B cell (primary cell): ENCODE measurements at regions not wholly inside any gene's neighbourhood (a gene's known extent, or its start where the extent isn't known, plus 50 kb on each side); places are given as distances from the start of the nearest gene placed in this dataset.

ENCODE experiments used
- ATAC-seq: fragments of 200-7000 bp; cut with Tn5 transposase; one replicate; pipeline ENCODE4 v1.10.0; 2021; ENCODE audit warnings: low read depth, mild to moderate bottlenecking, moderate number of reproducible peaks, moderate library complexity
- CTCF ChIA-PET: fragments of 350-600 bp; sonication (Branson Sonifier 250); formaldehyde crosslinking; loops from one replicate; lab custom pipeline; 2021; ENCODE audit warnings: antibody characterized with exemption, inconsistent platforms; lab: Charles Lee
- POLR2A ChIA-PET: fragments of 350-600 bp; sonication (Branson Sonifier 250); formaldehyde crosslinking; loops from one replicate; lab custom pipeline; 2021; ENCODE audit warnings: antibody characterized with exemption; lab: Charles Lee
- DNase-seq: peaks from one replicate; pipeline ENCODE4 v3.0.0; 2013
- H2AFZ ChIP-seq: 2 replicates; pipeline ENCODE4 v1.6.1; 2012; ENCODE audit warnings: mild to moderate bottlenecking, low read depth, low read length; ENCODE audit not compliant: insufficient read depth, poor library complexity, severe bottlenecking
- H3K27ac ChIP-seq, 2 donors: 1 replicate in 1 of 2; 2 replicates in 1 of 2; pipeline ENCODE4 v1.5.1; 2012 to 2013; ENCODE audit warnings: low read length in 2 of 2, mild to moderate bottlenecking in 2 of 2, moderate library complexity in 1 of 2
- H3K27me3 ChIP-seq, 4 experiments: fragments of 200-600 bp in 1 of 4; sonication (generic) in 1 of 4; replicated peaks in 1 of 4; 1 replicate in 2 of 4; 2 replicates in 2 of 4; pipeline versions ENCODE4 v1.6.1 to v1.7.0; 2013 to 2016; ENCODE audit warnings: low read length in 3 of 4, mild to moderate bottlenecking in 2 of 4, mixed read lengths in 1 of 4, moderate library complexity in 1 of 4; ENCODE audit not compliant: insufficient read depth in 4 of 4, control insufficient read depth in 3 of 4; ENCODE audit errors: control extremely low read depth in 1 of 4
- H3K36me3 ChIP-seq, 2 experiments: replicated peaks in 1 of 2; 1 replicate in 1 of 2; 2 replicates in 1 of 2; pipeline versions ENCODE4 v1.6.1 to v1.7.1; 2013; ENCODE audit warnings: low read length in 1 of 2; ENCODE audit not compliant: insufficient read depth in 2 of 2, control insufficient read depth in 1 of 2; ENCODE audit errors: control extremely low read depth in 1 of 2, extremely low read depth in 1 of 2
- H3K4me1 ChIP-seq, 2 donors: fragments of 200-600 bp in 1 of 2; sonication (generic) in 1 of 2; 1 replicate in 1 of 2; 2 replicates in 1 of 2; pipeline versions ENCODE4 v1.5.1 to v1.6.1; 2013 to 2017; ENCODE audit warnings: low read length in 2 of 2; ENCODE audit not compliant: control insufficient read depth in 2 of 2, insufficient read depth in 2 of 2
- H3K4me2 ChIP-seq: replicated peaks from 2 replicates; pipeline ENCODE3; 2012; ENCODE audit warnings: mild to moderate bottlenecking, low read depth, low read length; ENCODE audit not compliant: poor library complexity, severe bottlenecking
- H3K4me3 ChIP-seq, 5 experiments: fragments of 200-600 bp in 1 of 5; sonication (generic) in 1 of 5; 1 replicate in 3 of 5; 2 replicates in 2 of 5; pipeline versions ENCODE4 v1.5.1 to v1.7.0; 2011 to 2016; ENCODE audit warnings: low read length in 4 of 5, mild to moderate bottlenecking in 4 of 5, low read depth in 2 of 5, control low read depth in 1 of 5, moderate library complexity in 1 of 5; ENCODE audit not compliant: insufficient read depth in 1 of 5; ENCODE audit errors: control extremely low read depth in 1 of 5, extremely low read depth in 1 of 5
- H3K79me2 ChIP-seq: fragments of 200-600 bp; sonication (generic); one replicate; pipeline ENCODE4 v1.6.0; 2016; ENCODE audit warnings: low read length; ENCODE audit not compliant: control insufficient read depth, insufficient read depth
- H3K9ac ChIP-seq: fragments of 200-600 bp; sonication (generic); 2 replicates; pipeline ENCODE4 v1.6.1; 2017; ENCODE audit warnings: mild to moderate bottlenecking, low read length, moderate library complexity
- H3K9me3 ChIP-seq, 3 donors: one replicate each; pipeline versions ENCODE4 v1.6.1 to v1.7.1; 2013; ENCODE audit warnings: low read length in 2 of 3; ENCODE audit not compliant: control insufficient read depth in 2 of 3, insufficient read depth in 1 of 3; ENCODE audit errors: control extremely low read depth in 1 of 3
- H4K20me1 ChIP-seq: 2 replicates; pipeline ENCODE4 v1.6.0; 2012; ENCODE audit warnings: mild to moderate bottlenecking, low read length; ENCODE audit not compliant: insufficient read depth, control insufficient read depth, poor library complexity, severe bottlenecking
- H3K27ac Mint-ChIP-seq: one replicate; pipeline ENCODE4 v1.8.0; 2021; ENCODE audit warnings: mixed read lengths
- H3K27me3 Mint-ChIP-seq: one replicate; pipeline ENCODE4 v1.8.0; 2021; ENCODE audit warnings: mixed read lengths
- H3K4me1 Mint-ChIP-seq: one replicate; pipeline ENCODE4 v1.8.0; 2021; ENCODE audit warnings: mixed read lengths
- H3K4me3 Mint-ChIP-seq: one replicate; pipeline ENCODE4 v1.8.0; 2021; ENCODE audit warnings: mixed read lengths
- H3K9me3 Mint-ChIP-seq: one replicate; pipeline ENCODE4 v1.8.0; 2022; ENCODE audit warnings: mixed read lengths; ENCODE audit not compliant: insufficient read depth
- CTCF ChIP-seq: fragments of 200-600 bp; IDR thresholded peaks from one replicate; pipeline ENCODE4 v1.8.0; 2022; ENCODE audit warnings: antibody characterized with exemption, mild to moderate bottlenecking
- EZH2 ChIP-seq: IDR thresholded peaks from 2 replicates; pipeline ENCODE4 v1.6.1; 2012; ENCODE audit warnings: borderline replicate concordance, low read depth, mild to moderate bottlenecking, moderate library complexity, low read length; ENCODE audit not compliant: insufficient read depth, poor library complexity, severe bottlenecking
- WGBS: methylation state at CpG from one replicate; pipeline ENCODE4 v1.1.5; 2013; ENCODE audit warnings: missing lambda C conversion rate; ENCODE audit not compliant: insufficient coverage; 5-methylcytosine and 5-hydroxymethylcytosine counted together
- intact Hi-C: fragments of 100-400 bp; cut with micrococcal nuclease; formaldehyde crosslinking; loops from one replicate; pipeline ENCODE4 v1.10.0; 2022

- H3K9ac ChIP-seq = no peak overlapping the region
- TF ChIP-seq CTCF (no peak), EZH2 (no peak)
- no peak overlapping the region for H3K4me2 ChIP-seq
- no peaks in the 10 kb centered on the region for H3K9me3 ChIP-seq
- POLR2A ChIA-PET = no interaction called here
- H3K9me3 Mint-ChIP-seq = peaks cover 3% of the 10 kb centered on the region
- no peaks in the 10 kb centered on the region for H3K4me1 Mint-ChIP-seq
- H4K20me1 ChIP-seq = no peaks in the 10 kb centered on the region
- no peak overlapping the region for H3K4me3 ChIP-seq
- H3K4me1 ChIP-seq = no peaks in the 10 kb centered on the region
- H3K36me3 ChIP-seq = no peaks in the 10 kb centered on the region
- DNase-seq (no peak), ATAC-seq (no peak)
- no peak overlapping the region for H3K4me3 Mint-ChIP-seq
- H3K27ac Mint-ChIP-seq = no peak overlapping the region
- no peaks in the 10 kb centered on the region for H3K27me3 Mint-ChIP-seq
- no peak overlapping the region for H3K27ac ChIP-seq
- no peaks in the 10 kb centered on the region for H3K79me2 ChIP-seq
- no peak overlapping the region for H2AFZ ChIP-seq
- CTCF ChIA-PET = no interaction called here
- WGBS = 86% methylated on average over 1 of the region's 1 CpG
- no peaks in the 10 kb centered on the region for H3K27me3 ChIP-seq
- intact Hi-C loops = no loop called here
Measured at GRCh38 chr1:68930101-68930500, 433.2 kb upstream of the DEPDC1 start.

GRCh38 chr1:68936530-68936929, 439.6 kb upstream of the DEPDC1 start:
- Mint-ChIP-seq H3K27me3 (no peaks in the 10 kb centered on the region), H3K4me1 (no peaks in the 10 kb centered on the region), H3K27ac (no peak overlapping the region), H3K9me3 (peaks cover 2% of the 10 kb centered on the region), H3K4me3 (no peak overlapping the region)
- Histone ChIP-seq H4K20me1 (no peaks in the 10 kb centered on the region), H3K4me3 (no peak overlapping the region), H3K4me2 (no peak overlapping the region), H3K36me3 (no peaks in the 10 kb centered on the region), H3K4me1 (no peaks in the 10 kb centered on the region), H3K27ac (no peak overlapping the region), H3K79me2 (no peaks in the 10 kb centered on the region), H2AFZ (no peak overlapping the region), H3K9me3 (no peaks in the 10 kb centered on the region), H3K9ac (no peak overlapping the region), H3K27me3 (no peaks in the 10 kb centered on the region)
- WGBS = 50% methylated on average over 2 of the region's 3 CpGs
- no peak for ATAC-seq
- ChIA-PET POLR2A (no interaction called here), CTCF (no interaction called here)
- DNase-seq = no peak
- TF ChIP-seq EZH2 (no peak), CTCF (no peak)
- intact Hi-C loops = no loop called here
